Esophagus squamous epithelium (tissue), 4 donors: ENCODE measurements at regions not wholly inside any gene's neighbourhood (a gene's known extent, or its start where the extent isn't known, plus 50 kb on each side); places are given as distances from the start of the nearest gene placed in this dataset.

Source experiments
- POLR2A ChIP-seq, 4 donors: fragments of 450-650 bp; IDR thresholded peaks; one replicate each; pipeline ENCODE4 v1.6.1; 2017; ENCODE audit warnings: antibody characterized with exemption in 4 of 4, mild to moderate bottlenecking in 4 of 4, moderate library complexity in 3 of 4
- TF ChIP-seq, protein P1 (sequence below), 6 experiments: fragments of 450-650 bp in 4 of 6; fragments of 200-600 bp in 2 of 6; sonication (generic) in 2 of 6; IDR thresholded peaks; one replicate each; pipeline ENCODE4 v1.5.1; 2016 to 2019; ENCODE audit warnings: antibody characterized with exemption in 6 of 6, mild to moderate bottlenecking in 4 of 6, moderate library complexity in 4 of 6

DNA sequence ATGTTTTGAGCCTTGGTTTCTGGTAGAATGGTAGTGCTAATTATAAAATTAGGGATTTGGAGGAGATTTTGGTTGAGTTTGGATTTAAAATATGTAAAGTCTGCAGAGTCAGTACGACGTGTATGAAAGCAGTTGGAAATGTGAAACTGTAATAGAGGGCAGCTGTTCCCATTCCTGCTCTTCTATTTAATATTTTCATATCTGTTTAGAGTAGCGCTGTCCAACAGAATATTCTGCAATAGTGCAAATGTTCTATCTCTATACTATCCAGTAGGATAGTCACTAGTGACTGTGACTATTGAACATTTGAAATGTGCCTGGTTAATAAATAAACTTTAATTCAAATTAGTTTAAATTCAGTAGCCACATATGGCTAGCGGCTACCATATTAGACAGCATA, 443.4 kb upstream of the SOX9 start:
- TF ChIP-seq, protein P1, sequence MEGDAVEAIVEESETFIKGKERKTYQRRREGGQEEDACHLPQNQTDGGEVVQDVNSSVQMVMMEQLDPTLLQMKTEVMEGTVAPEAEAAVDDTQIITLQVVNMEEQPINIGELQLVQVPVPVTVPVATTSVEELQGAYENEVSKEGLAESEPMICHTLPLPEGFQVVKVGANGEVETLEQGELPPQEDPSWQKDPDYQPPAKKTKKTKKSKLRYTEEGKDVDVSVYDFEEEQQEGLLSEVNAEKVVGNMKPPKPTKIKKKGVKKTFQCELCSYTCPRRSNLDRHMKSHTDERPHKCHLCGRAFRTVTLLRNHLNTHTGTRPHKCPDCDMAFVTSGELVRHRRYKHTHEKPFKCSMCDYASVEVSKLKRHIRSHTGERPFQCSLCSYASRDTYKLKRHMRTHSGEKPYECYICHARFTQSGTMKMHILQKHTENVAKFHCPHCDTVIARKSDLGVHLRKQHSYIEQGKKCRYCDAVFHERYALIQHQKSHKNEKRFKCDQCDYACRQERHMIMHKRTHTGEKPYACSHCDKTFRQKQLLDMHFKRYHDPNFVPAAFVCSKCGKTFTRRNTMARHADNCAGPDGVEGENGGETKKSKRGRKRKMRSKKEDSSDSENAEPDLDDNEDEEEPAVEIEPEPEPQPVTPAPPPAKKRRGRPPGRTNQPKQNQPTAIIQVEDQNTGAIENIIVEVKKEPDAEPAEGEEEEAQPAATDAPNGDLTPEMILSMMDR (IDR thresholded peaks at IDR 0.05), result no peak
- no peak for TF ChIP-seq POLR2A (IDR thresholded peaks at IDR 0.05)
